ENCODE measurements at regions not wholly inside any gene's neighbourhood (a gene's known extent, or its start where the extent isn't known, plus 50 kb on each side); places are given as distances from the start of the nearest gene placed in this dataset.
A peak's percentile ranks its signal among the peaks of the same experiment; 100 is the strongest.

DNA sequence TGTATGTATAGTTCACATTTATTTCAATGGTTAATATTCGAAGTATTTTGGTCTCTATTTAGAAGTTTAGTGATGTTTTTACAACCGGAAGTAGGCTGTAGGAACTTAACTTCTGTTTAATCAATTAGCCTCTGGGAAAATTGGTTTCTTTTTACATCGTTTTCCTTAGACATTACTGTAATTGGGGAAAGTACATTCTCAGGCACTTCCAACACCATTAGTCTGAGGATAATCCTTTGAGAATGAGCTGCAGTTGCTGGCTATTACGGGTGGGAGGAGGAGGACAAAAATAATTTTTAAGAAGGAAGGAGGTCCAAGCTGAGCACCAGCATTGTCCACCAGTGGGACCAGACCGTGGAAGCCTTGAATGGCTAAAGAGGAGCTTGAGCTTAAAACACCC, 70.4 kb upstream of the ST3GAL5 start:
- intact Hi-C loops (cut with DNase I): no loop called here
- Histone ChIP-seq H3K9me3 (no peaks in the 10 kb centered on the region), H3K4me1 (peaks cover 25% of the 10 kb centered on the region), H3K27me3 (no peaks in the 10 kb centered on the region), H3K36me3 (replicated peaks in 1 of 2; ENCODE audit: insufficient read depth in 1 of 2, low read depth in 2 of 2) (no peaks in the 10 kb centered on the region), H3K27ac (no peak overlapping the region), H3K4me3 (no peak overlapping the region)
- ATAC-seq (no peak), DNase-seq (no peak)
- 56 to 64% methylated on average over 5 of the region's 5 CpGs for WGBS, 2 donors
- TF ChIP-seq, protein P1, sequence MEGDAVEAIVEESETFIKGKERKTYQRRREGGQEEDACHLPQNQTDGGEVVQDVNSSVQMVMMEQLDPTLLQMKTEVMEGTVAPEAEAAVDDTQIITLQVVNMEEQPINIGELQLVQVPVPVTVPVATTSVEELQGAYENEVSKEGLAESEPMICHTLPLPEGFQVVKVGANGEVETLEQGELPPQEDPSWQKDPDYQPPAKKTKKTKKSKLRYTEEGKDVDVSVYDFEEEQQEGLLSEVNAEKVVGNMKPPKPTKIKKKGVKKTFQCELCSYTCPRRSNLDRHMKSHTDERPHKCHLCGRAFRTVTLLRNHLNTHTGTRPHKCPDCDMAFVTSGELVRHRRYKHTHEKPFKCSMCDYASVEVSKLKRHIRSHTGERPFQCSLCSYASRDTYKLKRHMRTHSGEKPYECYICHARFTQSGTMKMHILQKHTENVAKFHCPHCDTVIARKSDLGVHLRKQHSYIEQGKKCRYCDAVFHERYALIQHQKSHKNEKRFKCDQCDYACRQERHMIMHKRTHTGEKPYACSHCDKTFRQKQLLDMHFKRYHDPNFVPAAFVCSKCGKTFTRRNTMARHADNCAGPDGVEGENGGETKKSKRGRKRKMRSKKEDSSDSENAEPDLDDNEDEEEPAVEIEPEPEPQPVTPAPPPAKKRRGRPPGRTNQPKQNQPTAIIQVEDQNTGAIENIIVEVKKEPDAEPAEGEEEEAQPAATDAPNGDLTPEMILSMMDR (IDR thresholded peaks at IDR 0.05): no peak
- no peak for TF ChIP-seq POLR2A (IDR thresholded peaks at IDR 0.05)

- Histone ChIP-seq H3K4me1 (peaks cover 29% of the 10 kb centered on the region), H3K27ac (no peak overlapping the region), H3K9me3 (no peaks in the 10 kb centered on the region), H3K36me3 (replicated peaks in 1 of 2; ENCODE audit: insufficient read depth in 1 of 2, low read depth in 2 of 2) (no peaks in the 10 kb centered on the region), H3K4me3 (no peak overlapping the region), H3K27me3 (no peaks in the 10 kb centered on the region)
- 73 to 79% methylated on average over 15 of the region's 15 CpGs for WGBS, 2 donors
- DNase-seq (no peak), ATAC-seq (no peak)
- intact Hi-C loops (cut with DNase I): no loop called here
- no peak for TF ChIP-seq POLR2A (IDR thresholded peaks at IDR 0.05)
- TF ChIP-seq, protein P1 (IDR thresholded peaks at IDR 0.05): no peak
Measured at GRCh38 chr2:85958731-85959130, 69.9 kb upstream of the ST3GAL5 start.

- no peak for DNase-seq
- Histone ChIP-seq H3K9me3 (no peaks in the 10 kb centered on the region), H3K4me1 (peaks cover 44% of the 10 kb centered on the region), H3K27ac (no peak overlapping the region), H3K4me3 (no peak overlapping the region), H3K27me3 (no peaks in the 10 kb centered on the region), H3K36me3 (replicated peaks in 1 of 2; ENCODE audit: insufficient read depth in 1 of 2, low read depth in 2 of 2) (no peaks in the 10 kb centered on the region)
- no peak for ATAC-seq
- 86 to 94% methylated on average over 2 of the region's 2 CpGs for WGBS, 2 donors
- intact Hi-C loops (cut with DNase I): no loop called here
- TF ChIP-seq, protein P1 (IDR thresholded peaks at IDR 0.05): no peak
- TF ChIP-seq POLR2A (IDR thresholded peaks at IDR 0.05): no peak
Measured at GRCh38 chr2:85957256-85957655, 68.5 kb upstream of the ST3GAL5 start.

DNA sequence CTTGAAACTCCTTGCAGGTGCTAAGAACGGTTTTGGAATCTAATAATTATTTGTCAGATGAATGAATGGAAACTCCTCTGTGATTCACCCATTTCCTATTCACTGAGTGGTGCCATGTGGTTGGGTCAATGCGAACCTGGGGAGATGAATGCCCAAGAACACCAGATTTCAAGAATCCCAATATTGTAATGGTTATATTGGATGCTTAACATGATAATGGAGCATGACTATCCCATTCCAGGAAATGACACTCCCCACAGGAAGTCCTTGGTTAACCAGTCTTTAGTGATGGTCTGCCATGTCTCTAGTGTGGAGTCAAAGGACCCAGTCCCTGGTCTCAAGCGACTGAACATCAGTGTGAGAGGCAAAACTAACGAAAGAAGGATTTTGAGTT, 67.9 kb upstream of the ST3GAL5 start:
- Histone ChIP-seq H3K4me1 (peaks cover 50% of the 10 kb centered on the region), H3K4me3 (no peak overlapping the region), H3K9me3 (no peaks in the 10 kb centered on the region), H3K27me3 (no peaks in the 10 kb centered on the region), H3K36me3 (replicated peaks in 1 of 2; ENCODE audit: insufficient read depth in 1 of 2, low read depth in 2 of 2) (no peaks in the 10 kb centered on the region), H3K27ac (no peak overlapping the region)
- TF ChIP-seq, protein P1 (IDR thresholded peaks at IDR 0.05): no peak
- TF ChIP-seq POLR2A (IDR thresholded peaks at IDR 0.05): no peak
- ATAC-seq (no peak), DNase-seq (no peak)
- intact Hi-C loops (cut with DNase I): no loop called here
- WGBS, 2 donors: 96 to 98% methylated on average over 4 of the region's 4 CpGs

DNA sequence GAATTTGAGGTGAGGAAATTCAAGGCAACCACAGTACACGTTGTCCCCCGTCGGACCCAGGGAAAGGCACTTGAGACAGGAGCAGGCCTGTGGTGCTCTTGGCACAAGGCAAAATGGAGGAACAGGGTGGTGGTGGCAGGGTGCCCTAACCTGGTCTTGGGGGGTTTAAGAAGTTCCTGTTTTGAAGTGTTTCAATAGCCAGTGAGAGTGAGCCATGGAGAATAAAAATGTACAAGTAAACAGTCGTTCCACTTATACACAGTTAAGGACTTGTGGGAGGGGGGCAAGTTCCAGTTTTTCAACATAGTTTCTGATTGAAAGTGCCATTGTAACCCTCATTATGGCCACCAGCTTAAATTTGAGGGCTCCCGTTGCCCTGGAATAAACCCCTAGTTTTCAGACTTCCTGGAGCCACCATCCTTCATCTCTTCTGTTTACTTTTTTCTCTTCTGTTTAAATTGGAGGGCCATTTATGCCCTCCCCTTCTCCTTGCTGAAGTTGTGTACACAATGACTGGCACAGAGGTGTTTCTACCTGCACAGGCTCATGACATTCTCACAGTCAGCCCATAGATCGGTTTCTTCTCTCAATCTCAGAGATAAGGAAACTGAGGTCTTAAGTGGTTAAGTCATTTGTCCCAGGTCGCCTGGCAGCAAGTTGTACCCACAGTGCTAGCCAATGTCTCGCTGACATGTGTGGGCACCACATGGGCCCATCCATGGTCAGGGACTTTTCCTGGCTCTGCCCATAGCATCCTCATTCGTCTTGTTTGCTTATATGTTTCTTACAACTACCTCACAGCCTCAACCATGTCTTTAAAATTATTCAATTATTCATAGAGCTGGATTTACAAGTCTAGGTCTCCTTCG, 66.0 kb upstream of the ST3GAL5 start:
- peak in 1 of 3 donors; percentile 18 for TF ChIP-seq POLR2A (IDR thresholded peaks at IDR 0.05)
- TF ChIP-seq, protein P1 (IDR thresholded peaks at IDR 0.05): no peak
- 47 to 49% methylated on average over 10 of the region's 10 CpGs for WGBS, 2 donors
- intact Hi-C loops (cut with DNase I): no loop called here

More for the DNA sequence above, 66.0 kb upstream of the ST3GAL5 start:
- H3K27me3 ChIP-seq: no peaks in the 10 kb centered on the region
- peak overlapping the region in 3 of 4 donors; percentile 51 to 75 (median 72) for H3K27ac ChIP-seq
- H3K4me1 ChIP-seq: peaks cover 66% of the 10 kb centered on the region
- no peaks in the 10 kb centered on the region for H3K36me3 ChIP-seq (replicated peaks in 1 of 2; ENCODE audit: insufficient read depth in 1 of 2, low read depth in 2 of 2)
- DNase-seq: peak; percentile 77 to 82 (median 80)
- peak; percentile 95 for ATAC-seq
- no peak overlapping the region for H3K4me3 ChIP-seq
- H3K9me3 ChIP-seq: no peaks in the 10 kb centered on the region
